ENCODE measurements at regions not wholly inside any gene's neighbourhood (a gene's known extent, or its start where the extent isn't known, plus 50 kb on each side); places are given as distances from the start of the nearest gene placed in this dataset.

DNA sequence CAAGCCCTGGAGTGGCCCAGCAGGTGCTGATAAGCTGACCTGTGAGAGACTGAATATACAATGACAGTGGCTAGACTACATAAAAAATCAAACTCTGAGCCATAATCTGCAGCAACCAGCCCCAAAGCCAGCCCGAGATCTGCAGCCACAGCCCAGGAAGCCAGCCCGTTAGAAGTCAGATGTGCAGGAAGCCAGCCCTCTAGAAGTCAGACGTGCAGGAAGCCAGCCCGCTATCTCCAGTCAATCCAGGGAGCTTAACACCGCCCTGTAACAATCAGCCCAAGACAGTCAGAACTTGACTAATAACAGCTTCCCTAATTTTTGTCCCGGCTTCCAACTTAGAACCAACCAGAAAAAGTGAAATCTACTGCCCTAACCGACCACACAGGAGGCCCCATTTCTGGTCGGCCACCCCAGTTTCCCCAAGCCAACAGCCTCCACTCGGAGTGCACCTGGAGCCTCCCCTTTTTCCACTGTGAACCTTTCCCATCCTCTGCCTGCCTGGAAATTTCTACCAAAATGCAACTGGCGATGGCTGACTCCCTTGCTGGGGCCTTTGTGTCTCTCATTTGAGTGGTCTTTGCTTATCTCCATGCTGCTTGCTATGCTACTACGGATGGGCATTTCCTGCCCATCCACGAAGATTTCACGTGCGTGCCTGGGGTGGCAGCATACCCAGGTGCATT lies 769.3 kb downstream of the KCNJ18 start:
- TF ChIP-seq, protein P1, sequence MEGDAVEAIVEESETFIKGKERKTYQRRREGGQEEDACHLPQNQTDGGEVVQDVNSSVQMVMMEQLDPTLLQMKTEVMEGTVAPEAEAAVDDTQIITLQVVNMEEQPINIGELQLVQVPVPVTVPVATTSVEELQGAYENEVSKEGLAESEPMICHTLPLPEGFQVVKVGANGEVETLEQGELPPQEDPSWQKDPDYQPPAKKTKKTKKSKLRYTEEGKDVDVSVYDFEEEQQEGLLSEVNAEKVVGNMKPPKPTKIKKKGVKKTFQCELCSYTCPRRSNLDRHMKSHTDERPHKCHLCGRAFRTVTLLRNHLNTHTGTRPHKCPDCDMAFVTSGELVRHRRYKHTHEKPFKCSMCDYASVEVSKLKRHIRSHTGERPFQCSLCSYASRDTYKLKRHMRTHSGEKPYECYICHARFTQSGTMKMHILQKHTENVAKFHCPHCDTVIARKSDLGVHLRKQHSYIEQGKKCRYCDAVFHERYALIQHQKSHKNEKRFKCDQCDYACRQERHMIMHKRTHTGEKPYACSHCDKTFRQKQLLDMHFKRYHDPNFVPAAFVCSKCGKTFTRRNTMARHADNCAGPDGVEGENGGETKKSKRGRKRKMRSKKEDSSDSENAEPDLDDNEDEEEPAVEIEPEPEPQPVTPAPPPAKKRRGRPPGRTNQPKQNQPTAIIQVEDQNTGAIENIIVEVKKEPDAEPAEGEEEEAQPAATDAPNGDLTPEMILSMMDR (IDR thresholded peaks at IDR 0.05; ENCODE audit: borderline replicate concordance, extremely low read depth, low read length, poor library complexity, severe bottlenecking): no peak
- TF ChIP-seq EZH2 (IDR thresholded peaks at IDR 0.05; ENCODE audit: borderline replicate concordance, low read depth, low read length, severe bottlenecking): no peak
